Endothelial cell of umbilical vein (primary cell): ENCODE measurements at regions not wholly inside any gene's neighbourhood (a gene's known extent, or its start where the extent isn't known, plus 50 kb on each side); places are given as distances from the start of the nearest gene placed in this dataset.

Source experiments
- BruUV-seq: library from RNA; stranded (reverse); fragments of 400-500 nt; replicated peaks from 2 replicates; lab custom pipeline; 2021; lab: Mats Ljungman, UMichigan
- CTCF ChIA-PET: fragments of 300-600, 350-600 bp; sonication (Branson Sonifier 250); formaldehyde crosslinking; loops from one replicate; lab custom pipeline; 2021; ENCODE audit warnings: antibody characterized with exemption, inconsistent platforms; lab: Charles Lee
- POLR2A ChIA-PET: fragments of 300-600, 350-600 bp; sonication (Branson Sonifier 250); formaldehyde crosslinking; loops from one replicate; lab custom pipeline; 2021; ENCODE audit warnings: antibody characterized with exemption, inconsistent platforms; lab: Charles Lee
- DNase-seq: peaks from one replicate; pipeline ENCODE4 v3.0.0-alpha.2; 2011; ENCODE audit warnings: low read depth, low spot score
- FAIRE-seq: peaks from 2 replicates; lab custom pipeline; 2011; peaks lifted over from hg19 to GRCh38; lab: Jason Lieb, UNC
- H2AFZ ChIP-seq: 2 replicates; pipeline ENCODE4 v1.6.0; 2012; ENCODE audit warnings: low read depth, low read length, control low read depth, inconsistent platforms
- H3K27ac ChIP-seq: 2 replicates; pipeline ENCODE4 v1.5.1; 2011; ENCODE audit warnings: low read depth, mild to moderate bottlenecking, control low read depth, low read length, moderate library complexity; ENCODE audit not compliant: insufficient read depth
- H3K27me3 ChIP-seq, 2 experiments: 2 replicates each; pipeline versions ENCODE4 v1.6.0 to v1.6.1; 2011; ENCODE audit warnings: low read length in 2 of 2, mixed read lengths in 1 of 2; ENCODE audit not compliant: control insufficient read depth in 2 of 2, insufficient read depth in 2 of 2
- H3K36me3 ChIP-seq, 2 experiments: 2 replicates in 1 of 2; 3 replicates in 1 of 2; pipeline ENCODE4 v1.5.1; 2011; ENCODE audit warnings: low read length in 2 of 2, mild to moderate bottlenecking in 1 of 2, moderate library complexity in 1 of 2; ENCODE audit not compliant: control insufficient read depth in 2 of 2, insufficient read depth in 2 of 2; ENCODE audit errors: extremely low read depth in 1 of 2
- H3K4me1 ChIP-seq: 3 replicates; pipeline ENCODE4 v1.5.1; 2011; ENCODE audit warnings: mild to moderate bottlenecking, low read length; ENCODE audit not compliant: control insufficient read depth, insufficient read depth; ENCODE audit errors: extremely low read depth
- H3K4me2 ChIP-seq: 2 replicates; pipeline ENCODE4 v1.6.1; 2011; ENCODE audit warnings: low read length, control low read depth, mixed read lengths; ENCODE audit not compliant: insufficient read depth
- H3K4me3 ChIP-seq, 3 experiments: fragments of 200-600 bp in 1 of 3; sonication (generic), shearing (Covaris generic) in 1 of 3; replicated peaks in 1 of 3; 2 replicates each; pipeline ENCODE4 v1.5.1; 2011 to 2016; ENCODE audit warnings: control low read depth in 3 of 3, low read length in 3 of 3, mild to moderate bottlenecking in 2 of 3, inconsistent platforms in 1 of 3, low read depth in 1 of 3, moderate library complexity in 1 of 3; ENCODE audit not compliant: insufficient read depth in 1 of 3
- H3K79me2 ChIP-seq: 2 replicates; pipeline ENCODE4 v1.6.0; 2012; ENCODE audit warnings: low read length, inconsistent platforms; ENCODE audit not compliant: control insufficient read depth, insufficient read depth
- H3K9ac ChIP-seq: replicated peaks from 2 replicates; pipeline ENCODE3; 2011; ENCODE audit warnings: low read length, control low read depth; ENCODE audit not compliant: insufficient read depth; ENCODE audit errors: extremely low read depth
- H3K9me1 ChIP-seq: replicated peaks from 3 replicates; pipeline ENCODE4 v1.6.0; 2011; ENCODE audit warnings: mild to moderate bottlenecking, low read length; ENCODE audit not compliant: control insufficient read depth, insufficient read depth; ENCODE audit errors: extremely low read depth
- H3K9me3 ChIP-seq: replicated peaks from 2 replicates; pipeline ENCODE4 v1.5.1; 2012; ENCODE audit warnings: low read length, inconsistent platforms; ENCODE audit not compliant: control insufficient read depth, insufficient read depth
- H4K20me1 ChIP-seq: replicated peaks from 2 replicates; pipeline ENCODE3; 2011; ENCODE audit warnings: mild to moderate bottlenecking, low read length; ENCODE audit not compliant: control insufficient read depth, insufficient read depth; ENCODE audit errors: extremely low read depth
- EZH2 ChIP-seq: IDR thresholded peaks from 2 replicates; pipeline ENCODE4 v1.6.1; 2012; ENCODE audit warnings: borderline replicate concordance, low read depth, mild to moderate bottlenecking, moderate library complexity, low read length, inconsistent platforms; ENCODE audit not compliant: severe bottlenecking
- FOS ChIP-seq: IDR thresholded peaks from 2 replicates; pipeline ENCODE4 v1.6.1; 2011; ENCODE audit warnings: mild to moderate bottlenecking, low read length, moderate library complexity, borderline replicate concordance; ENCODE audit not compliant: insufficient read depth
- GATA2 ChIP-seq: IDR thresholded peaks from 2 replicates; pipeline ENCODE4 v1.7.0; 2011; ENCODE audit warnings: low read depth, mild to moderate bottlenecking, moderate library complexity, mixed read lengths, low read length; ENCODE audit not compliant: insufficient read length, insufficient read depth
- JUN ChIP-seq: IDR thresholded peaks from 2 replicates; pipeline ENCODE4 v1.6.1; 2011; ENCODE audit warnings: borderline replicate concordance, low read depth; ENCODE audit not compliant: insufficient read length, insufficient read depth
- MYC ChIP-seq: IDR thresholded peaks from one replicate; pipeline ENCODE4 v1.6.1; 2011; ENCODE audit warnings: mild to moderate bottlenecking, low read depth, low read length
- POLR2A ChIP-seq: IDR thresholded peaks from 2 replicates; pipeline ENCODE4 v1.6.1; 2012; ENCODE audit warnings: low read depth, mild to moderate bottlenecking, control low read depth, low read length
- POLR2AphosphoS5 ChIP-seq: IDR thresholded peaks from 2 replicates; pipeline ENCODE4 v1.6.1; 2012; ENCODE audit warnings: low read depth, mild to moderate bottlenecking, control low read depth, low read length, moderate library complexity; ENCODE audit not compliant: insufficient read depth
- dilution Hi-C: fragments of 300-500 bp; cut with MboI; formaldehyde crosslinking; loops from one replicate; pipeline ENCODE4 v1.15.0; 2019; ENCODE audit warnings: low sequenced_read_pairs; ENCODE audit not compliant: extremely low pct_ligation_motif_present
- intact Hi-C: fragments of 100-400 bp; cut with micrococcal nuclease; formaldehyde crosslinking; loops from one replicate; pipeline ENCODE4 v1.10.0; 2022
- TF ChIP-seq, protein P1 (sequence below), 2 donors: IDR thresholded peaks; 1 replicate in 1 of 2; 2 replicates in 1 of 2; pipeline ENCODE4 v1.5.1; 2011; ENCODE audit warnings: low read length in 2 of 2, mild to moderate bottlenecking in 2 of 2, moderate library complexity in 2 of 2, control low read depth in 1 of 2, inconsistent platforms in 1 of 2, low read depth in 1 of 2; ENCODE audit not compliant: insufficient read depth in 1 of 2; ENCODE audit errors: extremely low read depth in 1 of 2
- TF ChIP-seq, protein P2 (sequence below): IDR thresholded peaks from 2 replicates; pipeline ENCODE4 v1.6.1; 2011; ENCODE audit not compliant: insufficient read depth, insufficient read length

DNA sequence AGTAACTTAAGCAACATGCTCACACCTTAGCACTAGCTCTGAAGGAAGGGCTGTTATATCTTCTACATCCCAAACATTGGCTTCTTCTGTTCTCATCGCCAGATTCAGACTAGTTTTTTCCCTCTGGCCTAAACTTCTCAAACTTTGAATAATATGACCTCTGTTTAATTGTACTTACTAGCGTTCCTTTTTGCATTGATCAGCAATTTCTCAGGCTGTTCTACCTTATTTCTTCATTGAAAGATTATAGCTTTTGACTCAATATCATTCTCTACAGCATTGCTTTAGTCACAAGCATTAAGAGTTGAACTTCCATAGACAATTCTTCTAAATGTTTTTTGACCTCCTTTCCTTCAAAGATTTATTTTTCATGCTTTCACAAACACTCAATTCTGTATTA, 659.2 kb downstream of the PCDH7 start:
- ChIA-PET POLR2A (no interaction called here), CTCF (no interaction called here)
- Histone ChIP-seq H3K36me3 (no peaks in the 10 kb centered on the region), H3K9ac (no peak overlapping the region), H3K27ac (no peak overlapping the region), H3K9me1 (no peaks in the 10 kb centered on the region), H3K4me3 (no peak overlapping the region), H3K4me1 (no peaks in the 10 kb centered on the region), H2AFZ (no peak overlapping the region), H3K4me2 (no peak overlapping the region), H3K9me3 (no peaks in the 10 kb centered on the region), H3K79me2 (no peaks in the 10 kb centered on the region), H3K27me3 (no peaks in the 10 kb centered on the region), H4K20me1 (no peaks in the 10 kb centered on the region)
- TF ChIP-seq POLR2A (no peak), JUN (no peak), EZH2 (no peak), POLR2AphosphoS5 (no peak), MYC (no peak), GATA2 (no peak), FOS (no peak)
- TF ChIP-seq, protein P1, sequence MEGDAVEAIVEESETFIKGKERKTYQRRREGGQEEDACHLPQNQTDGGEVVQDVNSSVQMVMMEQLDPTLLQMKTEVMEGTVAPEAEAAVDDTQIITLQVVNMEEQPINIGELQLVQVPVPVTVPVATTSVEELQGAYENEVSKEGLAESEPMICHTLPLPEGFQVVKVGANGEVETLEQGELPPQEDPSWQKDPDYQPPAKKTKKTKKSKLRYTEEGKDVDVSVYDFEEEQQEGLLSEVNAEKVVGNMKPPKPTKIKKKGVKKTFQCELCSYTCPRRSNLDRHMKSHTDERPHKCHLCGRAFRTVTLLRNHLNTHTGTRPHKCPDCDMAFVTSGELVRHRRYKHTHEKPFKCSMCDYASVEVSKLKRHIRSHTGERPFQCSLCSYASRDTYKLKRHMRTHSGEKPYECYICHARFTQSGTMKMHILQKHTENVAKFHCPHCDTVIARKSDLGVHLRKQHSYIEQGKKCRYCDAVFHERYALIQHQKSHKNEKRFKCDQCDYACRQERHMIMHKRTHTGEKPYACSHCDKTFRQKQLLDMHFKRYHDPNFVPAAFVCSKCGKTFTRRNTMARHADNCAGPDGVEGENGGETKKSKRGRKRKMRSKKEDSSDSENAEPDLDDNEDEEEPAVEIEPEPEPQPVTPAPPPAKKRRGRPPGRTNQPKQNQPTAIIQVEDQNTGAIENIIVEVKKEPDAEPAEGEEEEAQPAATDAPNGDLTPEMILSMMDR (IDR thresholded peaks at IDR 0.05; ENCODE audit: extremely low read depth in 1 of 2, insufficient read depth in 1 of 2, low read depth in 1 of 2, low read length in 2 of 2): no peak
- TF ChIP-seq, protein P2, sequence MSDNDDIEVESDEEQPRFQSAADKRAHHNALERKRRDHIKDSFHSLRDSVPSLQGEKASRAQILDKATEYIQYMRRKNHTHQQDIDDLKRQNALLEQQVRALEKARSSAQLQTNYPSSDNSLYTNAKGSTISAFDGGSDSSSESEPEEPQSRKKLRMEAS: no peak
- no peak for DNase-seq
- dilution Hi-C loops (no loop called here), intact Hi-C loops (loop anchor here (10.0 kb wide), 1 partner anchor 1395 kb away; no protein-coding TSS in a partner anchor)
- no TSS peak for BruUV-seq
- FAIRE-seq: no peak
